ENCODE measurements at regions not wholly inside any gene's neighbourhood (a gene's known extent, or its start where the extent isn't known, plus 50 kb on each side); places are given as distances from the start of the nearest gene placed in this dataset.
"Not testable (repeated sequence)": the region's sequence is repeated elsewhere in the genome, so short reads cannot be mapped to it uniquely, and the experiment has no call there.

DNA sequence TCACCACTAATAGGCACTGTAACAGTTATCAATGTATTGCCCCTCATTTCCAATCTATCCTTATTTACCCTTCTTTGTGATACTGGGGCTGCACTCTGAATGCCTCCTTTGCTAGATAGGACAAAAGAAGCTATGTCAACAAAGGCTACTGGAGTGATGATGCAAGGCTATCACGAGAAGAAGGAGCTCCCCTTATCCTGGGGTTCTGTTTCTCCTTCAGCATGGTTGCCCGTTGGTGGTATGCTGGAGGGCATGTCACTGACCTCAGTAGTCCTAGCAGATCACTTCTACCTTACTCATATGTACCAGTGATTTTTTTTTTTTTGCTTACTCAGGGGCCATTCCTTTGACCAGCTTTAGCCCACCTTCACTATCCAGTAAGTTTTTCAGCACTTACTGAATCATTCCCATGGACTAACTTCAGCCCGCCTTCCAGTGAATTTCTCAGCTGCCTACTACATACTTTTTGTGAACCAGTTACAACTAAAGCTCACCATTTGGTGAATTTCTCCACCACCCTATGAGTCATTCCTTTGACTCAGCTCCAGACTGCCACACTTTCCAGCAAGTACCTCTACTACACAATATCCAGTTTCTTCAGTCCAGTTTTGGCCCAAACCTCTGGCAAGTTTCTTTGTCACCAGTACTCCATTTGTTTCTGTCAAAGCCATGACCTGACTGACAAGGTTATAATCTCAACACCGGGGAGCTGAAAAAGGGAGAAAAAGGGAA is 944.5 kb downstream of the KCNT2 start:
- DNase-seq (ENCODE audit: low read depth) = peak; percentile 69

DNA sequence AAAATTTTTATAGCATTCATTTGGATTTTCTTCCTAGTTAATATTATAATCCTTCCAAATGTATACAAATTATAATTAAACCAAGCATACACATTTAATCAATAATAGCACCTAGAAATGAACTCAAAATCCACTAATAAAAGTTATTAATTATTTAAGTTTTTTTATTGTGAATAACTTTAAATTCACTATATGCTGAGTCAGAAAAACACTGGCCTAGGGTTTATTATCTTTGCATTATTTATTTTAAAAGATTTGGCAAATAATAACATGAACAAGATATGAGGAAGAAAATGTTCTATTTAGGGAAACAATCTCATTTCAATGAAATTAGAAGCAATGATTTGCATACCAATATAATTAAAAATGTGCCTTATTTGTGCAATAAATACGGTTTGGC is 951.5 kb downstream of the KCNT2 start:
- no peak for DNase-seq (ENCODE audit: low read depth)

DNA sequence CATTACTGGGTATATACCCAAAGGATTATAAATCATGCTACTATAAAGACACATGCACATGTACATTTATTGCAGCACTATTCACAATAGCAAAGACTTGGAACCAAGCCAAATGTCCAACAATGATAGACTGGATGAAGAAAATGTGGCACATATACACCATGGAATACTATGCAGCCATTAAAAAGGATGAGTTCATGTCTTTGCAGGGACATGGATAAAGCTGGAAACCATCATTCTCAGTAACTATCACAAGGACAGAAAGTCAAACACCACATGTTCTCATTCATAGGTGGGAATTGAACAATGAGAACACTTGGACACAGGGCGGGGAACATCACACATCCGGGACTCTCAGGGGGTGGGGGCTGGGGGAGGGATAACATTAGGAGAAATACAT is 959.4 kb downstream of the KCNT2 start:
- DNase-seq (ENCODE audit: low read depth) = not testable (repeated sequence)

DNA sequence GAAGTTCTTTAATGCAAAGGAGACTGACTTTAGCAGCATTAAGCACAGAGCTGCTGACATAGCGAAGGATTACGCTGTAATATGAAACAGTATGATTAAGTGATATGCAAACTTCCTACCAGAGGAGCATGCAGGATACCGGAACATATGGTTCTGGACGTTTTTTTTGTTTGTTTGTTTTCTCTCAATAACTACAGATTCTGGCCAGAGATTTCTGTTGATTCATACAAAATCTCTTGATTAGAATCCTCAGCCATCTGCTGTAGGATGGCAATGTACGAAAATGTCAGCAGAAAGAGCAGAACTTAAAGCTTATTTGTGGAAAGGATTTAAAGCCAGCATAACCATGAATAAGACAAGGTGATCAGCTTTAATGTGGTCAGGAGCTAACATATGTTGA is 970.7 kb downstream of the KCNT2 start:
- DNase-seq (ENCODE audit: low read depth) = peak; percentile 6

DNA sequence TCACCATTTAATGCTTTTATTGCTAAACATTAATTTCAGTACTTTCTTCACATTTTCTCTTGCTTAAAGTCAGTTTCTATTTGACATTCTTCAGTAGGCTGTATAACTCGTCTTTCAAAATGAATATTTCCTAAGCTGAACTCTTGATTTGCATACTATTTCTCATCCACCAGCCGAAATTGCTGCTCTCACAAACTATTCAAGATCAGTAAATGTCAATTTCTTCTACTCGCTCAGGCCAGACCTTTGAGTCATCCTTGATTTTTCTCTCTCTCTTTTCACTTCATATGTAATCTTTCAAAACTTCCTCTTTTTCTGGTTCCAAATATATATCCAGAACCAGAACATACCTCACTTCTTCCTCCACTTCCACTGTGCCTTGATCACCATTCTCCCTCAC is 990.0 kb downstream of the KCNT2 start:
- no peak for DNase-seq (ENCODE audit: low read depth)

DNA sequence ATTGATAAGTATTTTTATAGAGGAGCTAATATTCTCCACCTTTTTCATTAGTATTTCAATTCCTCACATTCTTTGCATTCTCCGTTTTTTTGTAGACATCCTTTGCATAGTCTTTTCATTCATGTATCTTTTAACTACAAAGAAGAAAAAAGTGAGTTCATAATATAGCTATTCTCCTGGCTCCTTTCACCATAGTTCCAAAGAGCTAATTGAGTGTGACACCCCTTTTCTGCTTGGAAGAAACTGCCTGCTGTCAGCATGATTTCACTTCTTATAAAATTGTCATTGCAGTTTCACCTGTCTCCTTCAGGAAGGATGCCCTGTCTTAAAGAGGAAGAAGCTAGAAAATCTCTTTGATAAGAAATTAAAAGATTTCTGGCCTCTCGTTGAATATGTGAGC is 991.1 kb downstream of the KCNT2 start:
- DNase-seq (ENCODE audit: low read depth) = no peak

DNA sequence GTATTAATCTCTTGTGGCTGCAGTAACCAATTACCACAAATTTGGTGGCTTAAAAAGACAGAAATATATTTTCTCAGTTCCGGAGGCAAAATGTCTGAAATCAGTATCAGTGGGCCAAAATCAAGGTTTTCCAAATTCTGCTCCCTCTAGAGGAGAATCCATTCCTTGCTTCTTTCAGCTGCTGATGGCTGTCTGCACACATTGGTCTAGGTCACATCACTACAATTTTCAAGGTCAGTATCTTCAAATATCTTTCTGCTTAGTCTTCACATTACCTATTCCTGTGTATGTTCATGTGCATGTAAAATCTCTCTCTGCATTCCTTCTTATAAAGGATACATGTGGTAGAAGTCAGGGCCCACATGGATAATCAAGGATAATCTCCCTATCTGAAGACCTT is 999.4 kb downstream of the KCNT2 start:
- no peak for DNase-seq (ENCODE audit: low read depth)

DNA sequence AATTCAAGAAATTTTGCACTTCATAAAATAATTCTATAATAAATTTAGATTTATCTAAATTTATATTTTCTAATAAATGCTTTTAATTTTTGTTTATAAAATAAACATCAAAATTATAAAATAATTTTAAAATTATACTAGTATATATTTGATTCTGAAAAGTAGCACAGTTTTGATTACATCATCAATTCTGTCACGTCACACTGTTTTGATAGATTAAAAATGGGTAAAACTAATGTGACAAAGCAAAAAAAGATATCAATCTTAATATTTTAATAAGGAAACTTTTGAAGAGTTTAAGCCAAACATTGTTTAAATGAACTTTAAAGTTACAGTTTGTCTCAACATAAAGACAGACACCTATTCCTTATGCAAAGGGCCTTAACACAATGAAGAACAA is 1001.8 kb downstream of the KCNT2 start:
- no peak for DNase-seq (ENCODE audit: low read depth)

DNA sequence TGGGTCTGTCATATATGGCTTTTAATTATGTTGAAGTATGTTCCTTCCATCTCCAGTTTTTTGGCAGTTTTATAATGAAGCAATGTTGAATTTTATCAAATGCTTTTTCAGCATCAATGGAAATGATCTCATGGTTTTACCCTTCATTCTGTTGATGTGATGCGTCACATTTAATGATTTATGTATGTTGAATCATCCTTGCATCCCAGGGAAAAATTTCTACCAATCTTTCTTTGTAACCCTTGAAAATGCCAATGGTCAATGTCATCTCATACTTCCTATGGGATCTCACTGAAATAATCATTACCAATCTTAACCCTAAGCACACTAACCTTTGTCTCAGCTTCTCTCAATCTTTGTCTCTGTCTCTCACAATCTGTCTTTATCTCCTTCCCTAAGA is 1004.0 kb downstream of the KCNT2 start:
- peak; percentile 31 for DNase-seq (ENCODE audit: low read depth)

DNA sequence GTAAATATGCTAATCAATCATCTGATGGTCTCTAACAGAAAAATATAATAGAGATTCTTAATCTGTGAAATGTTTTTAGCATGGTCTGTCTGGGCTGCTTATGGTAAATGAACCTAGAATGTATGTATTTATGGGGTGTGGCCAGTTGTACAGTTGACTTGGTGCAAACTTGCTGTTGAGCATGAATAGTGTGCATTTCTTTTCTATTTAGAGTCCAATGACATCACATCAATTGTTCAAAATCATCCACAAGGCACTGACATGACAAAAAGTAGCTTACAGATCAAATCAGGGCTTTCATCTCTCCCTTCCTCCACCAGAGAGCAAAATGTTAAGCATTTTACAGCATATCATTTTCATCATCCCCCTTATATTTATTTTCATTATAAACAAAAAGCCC is 1010.3 kb downstream of the KCNT2 start:
- DNase-seq (ENCODE audit: low read depth) = no peak

DNA sequence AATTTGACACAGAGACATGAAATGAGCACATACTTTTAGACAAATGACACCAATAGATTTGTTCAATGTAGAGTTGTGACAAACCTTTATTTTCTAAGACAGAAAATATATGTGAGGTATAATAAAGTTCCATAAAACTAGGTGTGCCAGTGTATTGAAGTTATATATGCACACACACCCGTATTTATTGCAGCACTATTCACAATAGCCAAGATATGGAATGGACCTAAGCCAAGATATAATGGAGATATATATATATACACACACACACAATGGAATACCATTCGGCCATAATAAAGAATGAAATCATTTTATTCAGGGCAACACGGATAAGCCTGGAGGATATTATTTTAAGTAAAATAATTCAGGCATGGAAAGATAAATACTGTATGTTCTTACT is 1013.5 kb downstream of the KCNT2 start:
- DNase-seq (ENCODE audit: low read depth) = no peak

DNA sequence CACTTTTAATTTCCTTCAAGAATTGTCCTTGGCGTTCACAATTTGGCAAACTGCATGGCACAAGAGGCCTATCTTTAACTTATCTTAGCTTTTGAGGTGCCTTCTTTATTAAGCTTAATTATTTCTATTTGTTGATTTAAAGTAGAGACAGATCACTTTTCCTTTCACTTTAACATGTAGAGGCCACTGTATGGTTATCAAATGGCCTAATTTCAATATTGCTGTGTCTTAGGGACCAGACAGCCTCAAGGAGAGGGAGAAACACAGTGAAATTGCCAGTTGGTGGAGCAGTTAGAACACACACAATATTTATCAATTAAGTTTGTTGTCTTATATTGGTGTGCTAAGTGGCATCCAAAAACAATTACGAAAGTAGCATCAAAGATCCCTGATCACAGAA is 1013.9 kb downstream of the KCNT2 start:
- DNase-seq (ENCODE audit: low read depth) = no peak

DNA sequence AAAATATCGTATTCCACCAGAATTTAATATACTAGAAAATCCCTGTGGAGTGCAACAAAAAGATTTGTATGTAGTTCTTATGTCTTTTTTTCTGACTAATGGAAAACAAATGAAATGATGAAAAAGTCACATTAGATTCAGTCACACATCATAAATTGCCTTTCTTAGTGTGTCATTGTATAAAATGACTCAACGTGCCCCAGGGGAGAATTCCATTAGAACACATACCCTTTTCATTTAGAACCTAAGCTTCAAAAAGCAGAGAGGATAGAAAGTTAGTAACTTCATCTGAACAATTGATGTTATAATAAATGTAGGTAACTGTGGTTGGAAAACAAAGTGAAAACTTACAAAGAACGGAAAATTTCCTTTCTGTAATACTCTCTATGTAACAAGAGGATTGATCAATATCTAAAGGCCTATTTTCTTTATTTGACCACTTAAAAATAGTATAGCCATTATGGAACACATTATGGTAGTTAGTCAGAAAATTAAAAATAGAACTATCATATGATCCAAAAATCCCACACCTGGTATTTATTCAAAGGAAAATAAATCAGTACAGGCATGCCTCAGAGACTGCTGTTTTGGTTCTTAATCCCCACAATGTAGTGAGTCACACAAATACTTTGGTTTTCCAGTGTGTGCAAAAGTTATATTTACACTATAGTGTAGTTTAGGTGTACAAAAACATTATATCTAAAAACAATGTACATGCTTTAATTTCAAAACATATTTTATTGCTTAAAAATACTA is 1016.1 kb downstream of the KCNT2 start:
- peak; percentile 41 for DNase-seq (ENCODE audit: low read depth)

DNA sequence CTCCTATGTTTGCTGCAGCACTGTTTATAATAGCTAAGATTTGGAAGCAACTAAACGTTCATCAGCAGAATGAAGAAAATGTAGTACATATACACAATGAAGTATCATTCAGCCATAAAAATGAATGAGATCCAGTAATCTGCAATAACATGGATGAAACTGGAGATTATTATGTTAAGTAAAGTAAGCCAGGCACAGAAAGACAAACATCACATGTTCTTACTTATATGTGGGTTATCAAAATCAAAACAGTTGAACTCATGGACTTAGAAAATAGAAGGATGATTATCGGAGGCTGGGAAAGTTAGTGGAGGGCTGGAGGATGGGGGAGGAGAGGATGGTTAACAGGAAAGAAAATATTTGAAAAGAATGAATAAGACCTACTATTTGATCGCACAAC is 1017.6 kb downstream of the KCNT2 start:
- DNase-seq (ENCODE audit: low read depth) = no peak

DNA sequence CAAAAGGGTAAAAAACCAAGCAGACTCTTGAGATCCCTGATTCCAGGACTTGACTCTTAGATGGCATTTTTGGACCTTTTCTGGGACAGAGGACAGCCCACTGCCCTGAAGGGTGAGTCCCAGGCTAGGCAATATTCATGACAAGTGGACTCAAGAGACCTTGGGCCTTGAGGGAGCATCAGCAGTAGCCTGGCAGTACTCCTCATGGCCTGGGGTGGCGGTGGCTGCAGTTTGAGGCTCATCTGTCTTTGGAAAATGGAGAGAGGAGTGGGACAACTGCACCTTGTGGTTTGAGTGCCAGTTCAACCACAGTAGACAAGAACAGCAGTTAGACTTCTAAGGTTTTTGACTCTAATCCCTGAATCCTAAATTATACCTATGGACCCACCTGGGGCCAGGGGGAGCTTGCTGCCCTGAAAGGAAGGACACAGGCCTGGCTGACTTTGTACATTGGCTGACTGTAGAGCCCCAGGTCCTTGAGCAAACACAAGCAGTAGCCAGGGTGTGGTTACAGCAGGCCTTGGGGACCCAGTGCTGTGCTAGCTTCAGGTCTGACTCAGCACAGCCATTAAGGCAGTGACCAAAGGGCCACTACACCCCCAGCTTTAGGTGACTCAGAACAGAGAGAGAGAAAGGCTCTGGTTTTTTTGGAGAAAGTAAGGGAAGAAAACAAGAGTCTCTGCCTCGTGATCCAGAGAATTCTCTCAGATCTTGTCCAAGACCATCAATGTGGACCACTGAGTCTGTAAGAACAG is 1023.2 kb downstream of the KCNT2 start:
- DNase-seq (ENCODE audit: low read depth) = no peak

DNA sequence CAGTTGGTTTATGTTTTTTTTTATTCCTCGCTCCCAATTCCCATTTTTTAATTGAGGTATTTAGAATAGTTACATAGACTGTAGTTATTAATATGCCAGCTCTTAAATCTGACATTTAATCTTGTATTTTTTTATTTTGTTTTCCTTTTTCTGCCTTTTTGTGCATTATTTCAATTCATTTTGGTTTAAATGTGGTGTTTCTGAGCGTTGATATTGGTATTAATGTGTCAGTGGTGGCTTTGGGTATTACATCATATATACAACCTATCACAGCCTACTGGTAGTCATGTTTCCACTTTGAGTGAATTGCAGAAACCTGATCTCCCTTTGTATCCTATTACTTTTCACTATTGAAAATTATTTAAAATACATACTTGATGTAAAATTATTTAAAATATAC is 1027.3 kb downstream of the KCNT2 start:
- peak; percentile 9 for DNase-seq (ENCODE audit: low read depth)

DNA sequence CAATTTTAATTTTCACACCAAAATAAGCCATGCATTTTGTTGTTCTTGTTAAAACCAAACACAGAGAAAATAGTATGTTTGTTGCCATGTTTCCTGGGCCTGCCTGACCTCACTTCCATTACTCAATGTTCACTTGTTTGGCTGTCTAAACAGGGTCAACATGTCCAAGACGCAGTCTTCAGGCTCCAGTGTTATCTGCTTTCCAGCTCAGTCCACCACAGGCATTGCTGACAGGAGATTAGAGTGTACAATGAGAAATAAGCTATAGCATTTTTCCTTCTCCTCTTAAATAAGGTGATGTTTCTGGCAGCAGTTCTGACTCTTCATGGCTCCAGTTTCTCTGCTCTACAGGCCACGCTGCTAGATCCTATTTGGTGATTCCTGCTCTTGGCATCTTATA is 1030.5 kb downstream of the KCNT2 start:
- no peak for DNase-seq (ENCODE audit: low read depth)

DNA sequence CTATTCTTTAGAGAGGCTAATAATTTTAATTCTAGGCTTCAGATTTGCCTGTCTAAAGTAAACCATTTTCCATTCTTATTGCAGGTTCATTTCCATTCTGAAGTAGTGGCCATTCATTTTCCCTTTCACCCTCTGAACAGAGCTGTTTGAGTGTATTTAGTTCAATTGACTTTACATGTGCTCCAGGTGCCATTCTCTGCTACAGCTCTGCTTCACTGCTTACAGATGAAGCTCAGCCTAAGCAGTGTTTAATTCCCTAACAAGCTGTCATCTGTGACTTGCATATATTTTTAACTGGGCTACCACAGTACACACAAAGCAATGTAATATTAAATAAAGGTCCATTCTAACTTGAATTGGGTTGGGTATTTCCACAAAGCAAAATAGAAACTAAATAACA is 1031.6 kb downstream of the KCNT2 start:
- no peak for DNase-seq (ENCODE audit: low read depth)

DNA sequence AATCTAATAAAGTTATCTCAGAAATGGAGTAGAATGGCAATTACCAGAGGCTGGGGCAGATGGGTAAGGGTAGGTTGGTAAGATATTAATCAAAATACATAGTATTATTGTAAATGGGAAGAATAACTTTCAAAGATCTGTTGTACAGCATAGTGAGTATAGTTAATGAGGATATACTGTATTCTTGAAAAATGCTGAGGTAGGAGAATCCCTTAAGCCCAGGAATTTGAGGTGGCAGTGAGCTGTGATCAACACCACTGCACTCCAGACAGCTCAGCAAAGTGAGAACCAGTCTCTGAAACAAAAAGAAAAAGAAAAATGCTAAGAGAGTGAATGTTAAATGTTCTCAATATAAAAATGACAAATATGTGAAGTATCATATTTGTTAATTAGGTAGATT is 1033.7 kb downstream of the KCNT2 start:
- no peak for DNase-seq (ENCODE audit: low read depth)

DNA sequence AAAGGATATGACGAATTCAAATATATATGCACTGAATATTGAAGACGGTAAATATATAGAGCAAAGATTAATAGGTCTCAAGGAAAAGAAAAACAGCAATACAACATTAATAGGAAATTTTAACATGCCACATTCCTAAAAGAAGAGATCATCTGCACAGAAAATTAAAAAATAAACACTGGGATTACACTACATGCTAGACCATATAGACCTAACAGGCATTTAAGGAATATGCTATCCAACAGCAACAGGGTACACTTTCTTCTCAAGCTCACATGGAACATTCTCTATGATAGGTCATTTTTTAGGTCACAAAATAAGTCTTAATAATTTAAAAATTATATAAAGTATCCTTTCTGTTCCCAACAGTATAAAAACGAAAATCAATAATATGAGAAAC is 1038.3 kb downstream of the KCNT2 start:
- peak; percentile 3 for DNase-seq (ENCODE audit: low read depth)

DNA sequence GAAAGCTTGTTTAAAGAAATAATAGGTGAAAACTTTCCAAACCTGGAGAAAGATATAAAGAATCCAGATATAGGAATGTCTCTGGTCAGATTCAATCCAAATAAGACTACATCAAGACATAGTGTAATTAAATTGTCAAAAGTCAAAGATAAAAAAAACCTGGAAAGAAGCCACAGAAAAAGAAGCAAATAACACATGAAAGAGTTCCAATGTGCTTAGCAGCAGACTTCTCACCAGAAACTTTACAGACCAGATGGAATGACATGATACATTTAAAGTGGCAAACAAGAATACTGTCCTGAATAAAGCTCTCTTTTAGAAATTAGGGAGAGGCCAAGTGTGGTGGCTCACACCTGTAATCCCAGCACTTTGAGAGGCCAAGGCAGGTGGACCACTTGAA is 1039.9 kb downstream of the KCNT2 start:
- peak; percentile 8 for DNase-seq (ENCODE audit: low read depth)

DNA sequence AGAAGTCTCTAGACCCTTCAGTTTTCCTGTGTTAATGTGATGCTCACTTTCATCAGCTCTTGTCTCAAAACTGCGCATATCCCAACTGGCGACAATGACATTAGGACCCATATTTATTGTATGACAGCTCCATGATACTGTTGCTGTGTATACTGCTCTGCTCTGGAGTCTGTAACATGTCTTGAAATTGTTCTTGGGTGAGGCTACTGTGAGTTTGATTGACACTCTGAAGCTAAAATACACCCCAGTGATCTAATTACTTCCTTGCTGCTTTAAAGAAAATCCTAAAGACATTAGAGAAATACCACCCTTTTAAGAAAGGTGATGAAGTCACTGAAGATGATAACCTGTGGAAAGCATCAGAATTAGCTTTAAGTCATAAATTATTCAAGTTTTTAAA is 1046.2 kb downstream of the KCNT2 start:
- no peak for DNase-seq (ENCODE audit: low read depth)
